HG03139 (cell line): ENCODE measurements at regions not wholly inside any gene's neighbourhood (a gene's known extent, or its start where the extent isn't known, plus 50 kb on each side); places are given as distances from the start of the nearest gene placed in this dataset.
"Not testable (repeated sequence)": the region's sequence is repeated elsewhere in the genome, so short reads cannot be mapped to it uniquely, and the experiment has no call there.

Source experiments
- ATAC-seq: cut with Tn5 transposase; IDR thresholded peaks from one replicate; pipeline ENCODE4 v1.9.1; 2021; ENCODE audit not compliant: unreplicated experiment

- no peak for ATAC-seq
Measured at GRCh38 chr1:222865718-222866117, 50.9 kb downstream of the DISP1 start.

DNA sequence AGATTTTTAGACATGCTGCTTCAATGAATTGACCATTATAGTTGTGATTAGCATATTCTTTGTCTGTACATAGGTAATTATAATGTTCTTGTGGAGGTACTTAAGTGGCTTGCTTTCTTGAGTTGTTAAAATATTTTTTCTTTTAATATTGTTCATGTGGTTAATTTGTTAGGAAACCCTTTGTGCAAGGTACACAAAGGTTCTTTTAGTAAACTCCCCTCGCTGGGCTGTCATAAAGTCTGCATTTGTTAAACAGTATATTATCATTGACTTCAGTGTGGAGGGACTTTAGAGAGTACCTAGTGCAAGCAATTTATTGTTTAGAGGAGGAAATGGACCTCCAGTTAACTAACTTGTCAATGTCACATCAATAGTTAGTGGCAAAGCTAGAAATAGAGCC is 52.5 kb downstream of the DISP1 start:
- no peak for ATAC-seq

DNA sequence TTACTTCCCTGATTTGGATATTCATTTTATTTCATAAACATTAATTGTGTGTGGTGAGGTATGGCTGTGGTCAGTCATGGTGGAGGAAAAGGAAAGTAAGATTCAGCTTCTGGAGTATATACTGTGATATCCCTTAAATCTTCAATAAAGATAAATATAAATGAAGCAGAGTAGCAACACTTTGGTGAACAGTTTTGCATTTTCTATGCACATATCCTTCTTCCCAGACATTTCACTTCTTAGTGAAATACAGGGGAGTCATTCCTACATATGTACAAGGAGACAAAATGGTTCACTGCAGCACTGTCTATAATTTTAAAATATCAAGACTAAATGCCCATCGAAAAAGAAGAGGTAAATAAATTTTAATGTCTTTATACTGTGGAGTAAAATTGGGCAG is 61.3 kb downstream of the DISP1 start:
- ATAC-seq, result no peak

GRCh38 chr1:222877854-222878253 is 63.0 kb downstream of the DISP1 start:
- no peak for ATAC-seq

DNA sequence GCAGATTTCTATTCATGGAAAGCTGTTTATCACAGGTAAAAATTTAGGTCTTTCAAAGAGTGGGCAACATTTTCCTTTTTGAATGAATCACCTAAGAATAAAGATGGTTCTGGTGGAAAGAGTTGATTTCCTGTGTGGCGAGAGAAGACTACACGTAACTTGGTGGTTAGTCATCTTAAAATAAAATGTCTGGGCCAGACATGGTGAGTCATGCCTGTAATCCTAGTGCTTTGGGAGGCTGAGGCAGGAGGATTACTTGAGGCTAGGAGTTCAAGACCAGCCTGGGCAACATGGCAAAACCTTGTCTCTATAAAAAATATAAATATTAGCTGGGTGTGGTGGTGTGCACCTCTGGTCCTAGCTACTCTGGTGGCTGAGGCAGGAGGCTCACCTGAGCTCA is 65.7 kb downstream of the DISP1 start:
- ATAC-seq, result no peak

DNA sequence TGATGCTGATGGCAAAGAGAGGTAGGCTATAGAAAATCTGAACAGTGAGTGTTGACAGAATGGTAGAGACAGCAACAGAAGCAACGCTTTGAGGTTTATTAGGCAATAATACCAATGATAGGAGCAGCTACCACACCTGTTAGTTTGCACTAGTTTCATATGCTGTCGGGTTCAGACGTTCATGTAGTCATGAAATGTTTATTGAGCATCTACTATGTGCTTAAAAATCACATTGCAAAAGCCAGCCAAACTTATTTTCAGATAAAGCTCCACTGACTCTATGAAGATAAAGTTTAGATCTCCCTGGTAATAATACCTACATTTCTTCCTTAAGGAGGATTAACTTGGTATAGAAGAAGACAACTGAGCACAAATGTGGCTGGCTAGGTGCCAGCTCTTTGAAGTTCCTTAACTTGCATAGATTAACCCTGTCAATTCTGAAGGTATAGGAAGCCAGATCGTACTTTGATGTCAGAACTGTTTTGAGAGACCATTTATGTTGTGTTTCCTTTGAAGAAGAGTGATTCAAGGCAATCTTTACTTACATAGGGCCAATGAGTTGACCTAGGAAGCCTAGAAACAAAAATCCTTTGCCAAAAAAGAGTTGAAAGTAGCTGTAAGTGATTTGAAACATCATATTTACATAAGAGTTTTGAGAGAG is 71.5 kb downstream of the DISP1 start:
- no peak for ATAC-seq

GRCh38 chr1:222886878-222887351 is 72.1 kb downstream of the DISP1 start:
- ATAC-seq, result no peak

DNA sequence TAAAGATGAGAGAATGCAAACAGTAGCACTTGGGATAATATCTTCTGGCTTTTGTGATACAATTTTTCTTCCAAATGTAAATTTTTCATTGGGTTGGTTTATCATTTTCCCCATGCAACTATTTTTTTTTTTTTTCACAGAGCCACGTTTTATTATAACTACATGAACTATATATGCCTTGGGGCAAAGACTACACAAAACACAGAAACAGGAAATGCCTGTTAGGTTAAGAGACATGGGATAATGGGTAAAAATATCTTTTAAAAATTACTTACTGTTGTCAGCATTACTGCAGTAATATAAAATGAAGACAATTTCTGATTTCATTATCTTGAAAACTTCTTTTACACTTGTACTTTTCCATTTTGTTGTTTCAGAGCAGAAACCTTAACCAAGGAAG is 74.6 kb downstream of the DISP1 start:
- no peak for ATAC-seq

- no peak for ATAC-seq
Measured at GRCh38 chr1:222890716-222891115, 75.9 kb downstream of the DISP1 start.

- no peak for ATAC-seq
Measured at GRCh38 chr1:222891578-222891977, 76.7 kb downstream of the DISP1 start.

GRCh38 chr1:222892137-222892769 is 77.4 kb downstream of the DISP1 start:
- ATAC-seq, result no peak

DNA sequence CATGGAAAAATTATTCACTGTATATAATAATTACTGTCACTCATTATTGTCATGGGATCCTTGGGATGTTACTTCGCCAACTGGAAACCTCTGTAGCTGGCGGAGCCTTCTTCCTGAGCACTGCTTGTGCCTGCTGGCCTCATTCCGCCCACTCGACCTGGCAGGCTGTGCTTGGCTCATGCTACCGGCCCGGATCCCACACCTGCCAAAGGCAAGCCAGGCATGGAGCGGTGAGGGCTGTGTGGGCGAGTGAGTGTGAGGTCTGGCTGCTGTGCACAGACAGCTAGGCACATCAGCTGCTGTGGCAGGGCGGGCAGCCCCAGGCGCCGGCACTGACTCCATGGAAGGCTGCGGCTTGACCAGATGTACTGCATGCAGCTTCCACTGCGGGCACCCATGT is 78.4 kb downstream of the DISP1 start:
- no peak for ATAC-seq

GRCh38 chr1:222894331-222894730 is 79.5 kb downstream of the DISP1 start:
- ATAC-seq, result no peak

DNA sequence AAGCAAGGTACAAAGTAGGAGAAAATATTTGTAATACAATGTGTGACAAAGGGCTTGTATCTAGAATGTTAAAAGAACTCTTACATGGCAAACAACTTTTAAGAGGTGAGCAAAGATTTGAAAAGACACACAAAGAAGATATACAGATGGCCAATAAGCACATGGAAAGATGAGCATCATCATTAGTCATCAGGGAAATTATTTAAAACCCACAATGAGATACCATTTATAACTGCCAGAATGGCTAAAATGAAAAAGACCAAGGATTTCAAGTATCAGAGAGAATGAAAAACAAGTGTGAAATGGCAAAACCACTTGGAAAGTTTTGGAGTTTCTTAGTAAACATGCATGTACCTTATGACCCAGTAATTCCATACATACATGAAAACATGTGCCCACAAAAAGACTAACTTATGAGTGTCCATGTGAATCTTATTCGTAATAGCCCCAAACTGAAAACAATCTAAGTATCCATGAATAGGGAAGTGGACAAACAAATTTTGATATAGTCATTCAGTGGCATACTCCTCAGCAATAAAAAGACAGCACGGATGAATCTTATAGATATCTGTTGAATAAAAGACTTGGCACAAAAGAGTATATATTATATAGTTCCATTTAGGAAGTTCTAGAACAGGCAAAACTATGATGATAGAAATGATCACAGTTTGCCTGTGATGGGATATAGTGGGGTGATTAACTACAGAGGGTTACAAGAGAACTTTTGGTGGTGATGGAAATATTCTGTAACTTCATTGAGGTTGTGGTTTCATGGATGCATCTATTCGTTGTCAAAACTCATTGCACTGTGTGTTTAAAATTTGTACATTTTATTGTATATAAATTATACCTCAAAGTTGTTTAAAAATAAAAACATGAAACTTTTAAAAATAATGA is 82.0 kb downstream of the DISP1 start:
- no peak for ATAC-seq

DNA sequence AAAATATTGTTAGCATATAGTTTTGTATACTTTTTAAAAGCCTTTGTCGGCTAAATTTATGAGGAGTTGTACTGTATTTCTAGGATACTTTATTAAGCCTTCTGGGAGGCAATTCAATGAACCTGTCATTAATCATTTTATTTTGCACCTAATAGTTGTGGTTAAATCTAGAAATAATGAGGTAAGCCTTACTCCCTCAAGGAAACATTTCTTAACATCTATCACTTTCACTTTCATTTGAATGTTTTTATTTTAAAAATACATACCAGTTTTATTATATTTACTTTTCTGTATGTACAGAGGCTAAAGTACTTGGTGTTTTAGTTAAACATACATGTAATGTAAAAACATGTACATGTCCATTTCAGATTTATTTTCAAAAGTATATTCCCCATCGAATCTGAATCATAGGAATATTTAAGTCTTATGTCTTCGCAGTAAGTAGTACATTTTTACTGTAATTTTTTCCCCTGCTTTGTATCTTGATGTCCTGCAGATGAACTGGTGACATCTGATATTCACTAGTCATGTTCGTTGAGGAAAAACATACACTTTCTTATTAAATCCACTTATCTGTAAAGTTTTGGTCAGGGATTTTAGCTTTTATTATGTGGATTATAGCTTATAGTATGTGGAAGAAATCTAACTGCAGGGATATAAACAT is 82.8 kb downstream of the DISP1 start:
- no peak for ATAC-seq

GRCh38 chr1:222898191-222898527 is 83.3 kb downstream of the DISP1 start:
- ATAC-seq, result no peak

GRCh38 chr1:222899471-222899870 is 84.6 kb downstream of the DISP1 start:
- ATAC-seq, result no peak

DNA sequence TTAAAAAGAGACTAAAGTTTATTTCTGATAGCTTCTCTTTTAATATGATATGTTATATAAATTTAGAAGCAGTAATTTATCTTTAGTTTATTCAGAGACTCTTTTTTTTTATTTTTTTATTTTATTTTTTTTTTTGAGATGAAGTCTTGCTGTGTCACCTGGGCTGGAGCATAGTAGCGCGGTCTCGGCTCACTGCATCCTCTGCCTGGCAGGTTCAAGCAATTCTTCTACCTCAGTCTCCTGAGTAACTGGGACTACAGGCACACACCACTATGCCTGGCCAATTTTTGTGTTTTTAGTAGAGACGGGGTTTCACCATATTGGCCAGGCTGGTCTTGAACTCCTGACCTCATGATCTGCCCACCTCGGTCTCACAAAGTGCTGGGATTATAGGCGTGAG is 89.6 kb downstream of the DISP1 start:
- no peak for ATAC-seq

DNA sequence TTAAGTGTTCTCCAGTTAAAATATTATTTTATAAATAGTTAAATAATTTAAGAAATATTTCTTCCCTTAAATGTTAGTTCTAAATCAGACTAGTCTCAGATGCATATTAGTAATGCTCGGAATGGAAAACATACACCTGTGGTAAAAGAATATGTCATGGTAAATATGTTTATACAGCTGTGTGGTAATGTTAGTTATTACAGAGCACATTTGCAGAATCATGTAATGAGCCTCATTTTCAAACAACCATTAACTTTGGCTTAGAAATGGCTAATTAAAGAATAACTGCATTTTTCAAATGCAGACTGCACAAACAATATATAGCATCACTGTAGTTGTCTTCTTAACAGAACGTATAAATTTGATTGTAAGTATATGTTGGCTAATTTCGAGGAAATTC is 90.3 kb downstream of the DISP1 start:
- ATAC-seq, result no peak

DNA sequence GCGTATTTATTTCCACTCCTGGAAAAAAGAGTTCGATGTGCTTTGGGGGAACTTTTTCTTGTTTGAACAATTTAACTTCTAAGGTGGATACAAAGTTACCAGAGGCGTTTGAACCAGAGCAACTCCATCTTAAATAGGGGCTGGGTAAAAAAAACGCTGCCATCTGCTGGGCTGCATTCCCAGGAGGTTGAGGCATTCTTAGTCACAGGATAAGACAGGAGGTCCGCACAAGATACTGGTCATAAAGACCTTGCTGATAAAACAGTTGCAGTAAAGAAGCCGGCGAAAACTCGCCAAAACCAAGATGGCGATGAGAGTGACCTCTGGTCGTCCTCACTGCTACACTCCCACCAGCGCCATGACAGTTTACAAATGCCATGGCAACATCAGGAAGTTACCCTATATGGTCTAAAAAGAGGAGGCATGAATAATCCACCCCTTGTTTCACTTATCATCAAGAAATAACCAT is 91.5 kb downstream of the DISP1 start:
- not testable (repeated sequence) for ATAC-seq

DNA sequence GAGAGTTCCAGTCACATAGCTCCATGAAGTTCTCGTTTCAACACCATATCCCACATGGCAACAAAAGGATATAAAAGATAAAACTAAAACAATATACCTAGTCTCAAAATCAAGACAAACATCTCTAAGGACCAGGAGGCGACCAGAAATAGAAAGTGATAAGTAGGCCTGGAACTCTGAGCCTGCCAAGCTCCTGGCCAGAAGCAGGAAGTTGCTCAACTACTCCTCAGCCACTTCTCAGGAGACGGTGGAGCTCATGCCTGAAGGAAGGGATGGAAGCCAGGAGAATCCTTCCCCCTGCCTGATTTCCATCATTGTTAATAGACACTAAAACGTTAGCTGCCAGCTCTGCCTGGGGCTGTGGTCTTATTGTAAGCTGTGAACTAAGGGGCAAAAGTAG is 94.7 kb downstream of the DISP1 start:
- no peak for ATAC-seq
